ENCODE measurements at regions not wholly inside any gene's neighbourhood (a gene's known extent, or its start where the extent isn't known, plus 50 kb on each side); places are given as distances from the start of the nearest gene placed in this dataset.

DNA sequence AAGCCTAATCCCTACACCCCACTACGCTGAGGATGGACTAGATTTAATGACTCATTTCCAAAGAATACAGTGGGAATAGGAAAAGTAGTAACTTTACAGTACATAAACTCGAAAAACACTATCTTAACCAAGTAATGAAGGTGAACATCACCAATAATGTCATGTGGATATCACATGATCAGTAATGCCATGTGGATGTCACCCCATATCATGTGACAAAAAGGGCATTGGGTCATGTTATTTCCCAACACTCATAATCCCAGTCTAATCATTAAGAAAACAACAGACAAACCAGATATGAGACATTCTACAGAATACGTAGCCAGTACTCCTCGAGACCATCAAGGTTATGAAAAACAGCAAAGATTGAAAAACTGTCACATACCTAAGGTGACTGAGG lies 667.3 kb upstream of the CRIM1 start:
- Mint-ChIP-seq H3K4me1 (no peaks in the 10 kb centered on the region), H3K9me3 (no peaks in the 10 kb centered on the region)

DNA sequence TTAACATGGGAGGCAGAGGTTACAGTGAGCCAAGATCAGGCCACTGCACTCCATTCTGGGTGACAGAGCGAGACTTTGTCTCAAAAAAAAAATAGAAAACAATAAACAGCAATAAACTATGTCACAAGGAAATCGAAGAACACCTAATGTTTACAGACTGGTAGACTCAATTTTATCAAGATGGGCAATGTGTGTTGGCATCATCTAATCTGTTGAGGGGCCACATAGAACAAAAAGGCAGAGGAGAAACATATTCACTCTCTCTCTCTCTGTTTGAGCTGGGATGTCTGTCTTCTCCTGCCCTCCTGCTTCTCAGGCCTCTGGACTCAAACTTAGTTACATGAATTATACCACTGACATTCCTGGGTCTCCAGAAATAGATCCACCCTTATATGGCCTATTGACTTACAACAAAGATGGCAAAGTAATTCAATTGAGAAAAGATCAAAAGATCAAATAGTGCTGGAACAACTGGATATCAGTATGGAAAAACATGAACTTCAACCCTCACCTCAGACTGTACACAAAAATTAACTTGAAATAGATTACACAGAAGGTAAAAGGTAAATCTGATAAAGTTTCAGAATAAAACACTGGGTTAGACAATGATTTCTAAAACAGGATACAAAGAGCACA lies 703.8 kb upstream of the CRIM1 start:
- H3K27ac Mint-ChIP-seq, result peak overlapping the region in 1 of 3 experiments; percentile 55
- no peaks in the 10 kb centered on the region for H3K27me3 Mint-ChIP-seq (ENCODE audit: low read depth)
- no peak overlapping the region for H3K4me3 Mint-ChIP-seq
- no peaks in the 10 kb centered on the region for H3K9me3 Mint-ChIP-seq
- TF ChIP-seq, protein P1, sequence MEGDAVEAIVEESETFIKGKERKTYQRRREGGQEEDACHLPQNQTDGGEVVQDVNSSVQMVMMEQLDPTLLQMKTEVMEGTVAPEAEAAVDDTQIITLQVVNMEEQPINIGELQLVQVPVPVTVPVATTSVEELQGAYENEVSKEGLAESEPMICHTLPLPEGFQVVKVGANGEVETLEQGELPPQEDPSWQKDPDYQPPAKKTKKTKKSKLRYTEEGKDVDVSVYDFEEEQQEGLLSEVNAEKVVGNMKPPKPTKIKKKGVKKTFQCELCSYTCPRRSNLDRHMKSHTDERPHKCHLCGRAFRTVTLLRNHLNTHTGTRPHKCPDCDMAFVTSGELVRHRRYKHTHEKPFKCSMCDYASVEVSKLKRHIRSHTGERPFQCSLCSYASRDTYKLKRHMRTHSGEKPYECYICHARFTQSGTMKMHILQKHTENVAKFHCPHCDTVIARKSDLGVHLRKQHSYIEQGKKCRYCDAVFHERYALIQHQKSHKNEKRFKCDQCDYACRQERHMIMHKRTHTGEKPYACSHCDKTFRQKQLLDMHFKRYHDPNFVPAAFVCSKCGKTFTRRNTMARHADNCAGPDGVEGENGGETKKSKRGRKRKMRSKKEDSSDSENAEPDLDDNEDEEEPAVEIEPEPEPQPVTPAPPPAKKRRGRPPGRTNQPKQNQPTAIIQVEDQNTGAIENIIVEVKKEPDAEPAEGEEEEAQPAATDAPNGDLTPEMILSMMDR (IDR thresholded peaks at IDR 0.05; ENCODE audit: unreplicated experiment in 3 of 3), result no peak
- H3K4me1 Mint-ChIP-seq, result no peaks in the 10 kb centered on the region
- no peaks in the 10 kb centered on the region for H3K36me3 Mint-ChIP-seq (ENCODE audit: low read depth)

More for the DNA sequence above, 667.3 kb upstream of the CRIM1 start:
- H3K27ac Mint-ChIP-seq, result no peak overlapping the region
- TF ChIP-seq, protein P1 (IDR thresholded peaks at IDR 0.05; ENCODE audit: unreplicated experiment in 3 of 3), result no peak
- H3K36me3 Mint-ChIP-seq (ENCODE audit: low read depth), result no peaks in the 10 kb centered on the region
- H3K27me3 Mint-ChIP-seq (ENCODE audit: low read depth), result no peaks in the 10 kb centered on the region
- no peak overlapping the region for H3K4me3 Mint-ChIP-seq

DNA sequence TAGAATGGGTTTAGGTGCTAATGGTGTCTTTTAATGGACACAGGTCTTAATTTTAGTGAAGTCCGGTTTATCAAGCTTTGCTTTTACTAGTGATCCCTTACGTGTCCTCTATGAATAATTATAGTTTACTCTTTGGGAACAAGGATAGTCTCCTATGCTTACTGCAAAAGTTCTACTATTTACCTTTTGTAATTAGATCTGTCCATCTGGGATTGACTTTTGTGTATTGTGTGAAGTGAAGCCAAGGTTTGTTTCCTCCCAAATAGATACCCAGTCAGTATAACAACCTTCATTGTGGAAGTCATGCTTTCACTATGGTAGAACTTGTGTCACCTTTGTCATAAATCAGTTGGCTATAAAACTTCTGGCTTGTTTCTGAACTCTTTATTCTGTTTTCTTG lies 740.9 kb upstream of the CRIM1 start:
- no peak overlapping the region for H3K27ac Mint-ChIP-seq
- no peak overlapping the region for H3K4me3 Mint-ChIP-seq
- H3K4me1 Mint-ChIP-seq, result no peaks in the 10 kb centered on the region
- no peaks in the 10 kb centered on the region for H3K36me3 Mint-ChIP-seq (ENCODE audit: low read depth)
- no peaks in the 10 kb centered on the region for H3K9me3 Mint-ChIP-seq
- TF ChIP-seq, protein P1 (IDR thresholded peaks at IDR 0.05; ENCODE audit: unreplicated experiment in 3 of 3), result no peak
- no peaks in the 10 kb centered on the region for H3K27me3 Mint-ChIP-seq (ENCODE audit: low read depth)

DNA sequence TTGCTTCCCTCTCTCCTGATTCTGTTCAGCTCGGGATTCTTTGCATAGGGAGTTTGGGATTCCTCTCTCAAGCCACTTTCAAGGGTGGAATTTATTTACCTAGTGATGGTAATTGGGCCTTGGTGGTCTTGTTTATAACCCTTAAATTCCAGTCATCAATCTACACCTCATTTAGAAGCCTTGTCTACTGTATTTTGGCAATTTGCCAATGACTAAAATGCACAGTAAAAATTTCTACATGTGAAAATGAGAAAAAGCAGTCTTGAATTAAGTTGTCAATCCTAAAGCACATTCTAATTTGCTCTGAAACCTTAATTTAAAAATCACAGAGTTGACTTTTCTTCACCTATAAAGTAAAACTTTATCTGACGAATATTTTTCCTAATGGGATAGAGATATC lies 749.2 kb upstream of the CRIM1 start:
- H3K4me3 Mint-ChIP-seq, result no peak overlapping the region
- H3K9me3 Mint-ChIP-seq, result no peaks in the 10 kb centered on the region
- H3K4me1 Mint-ChIP-seq, result peaks cover 5% of the 10 kb centered on the region
- TF ChIP-seq, protein P1 (IDR thresholded peaks at IDR 0.05; ENCODE audit: unreplicated experiment in 3 of 3), result no peak
- H3K36me3 Mint-ChIP-seq (ENCODE audit: low read depth), result no peaks in the 10 kb centered on the region
- H3K27me3 Mint-ChIP-seq (ENCODE audit: low read depth), result peaks cover 4% of the 10 kb centered on the region
- no peak overlapping the region for H3K27ac Mint-ChIP-seq

DNA sequence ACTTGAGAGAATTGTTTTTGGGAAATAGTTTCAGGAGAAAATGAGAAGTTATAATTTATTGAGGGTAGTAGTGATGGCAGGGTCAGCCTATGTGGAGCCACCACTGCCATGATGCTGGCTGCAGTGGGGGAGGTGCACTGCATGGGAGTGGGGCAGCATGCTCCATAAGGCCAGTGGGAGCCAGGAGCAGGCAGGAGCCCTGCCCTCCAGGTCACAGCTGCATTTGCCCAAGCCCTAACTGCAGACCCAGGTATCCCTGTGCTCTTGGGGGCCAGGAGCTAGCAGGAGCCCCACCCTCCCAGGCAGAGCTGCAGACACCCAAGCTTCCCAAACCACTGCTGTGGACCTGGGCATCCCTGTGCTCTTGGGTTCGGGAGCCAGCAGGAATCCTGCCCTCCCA lies 757.3 kb upstream of the CRIM1 start:
- peaks cover 11% of the 10 kb centered on the region for H3K9me3 Mint-ChIP-seq
- H3K4me3 Mint-ChIP-seq, result no peak overlapping the region
- H3K4me1 Mint-ChIP-seq, result no peaks in the 10 kb centered on the region

DNA sequence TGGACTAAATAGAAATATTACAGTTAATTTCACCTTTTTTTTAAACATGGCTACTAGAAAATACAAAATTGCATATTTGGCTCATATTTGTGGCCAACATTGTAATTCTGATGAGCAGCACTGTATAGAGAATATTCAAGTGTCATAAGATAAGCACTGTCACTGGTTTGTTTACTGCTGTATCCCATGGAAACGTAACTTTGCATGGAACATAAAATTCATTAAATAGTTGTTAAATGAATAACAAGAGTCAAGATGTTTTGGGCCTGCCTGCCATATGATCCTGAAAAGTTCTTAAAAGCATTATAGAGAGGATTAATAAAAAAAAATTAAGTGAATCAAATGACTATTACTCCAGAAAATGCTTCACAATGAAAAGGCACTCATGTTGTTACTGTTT lies 763.7 kb upstream of the CRIM1 start:
- H3K36me3 Mint-ChIP-seq (ENCODE audit: low read depth), result no peaks in the 10 kb centered on the region
- TF ChIP-seq, protein P1 (IDR thresholded peaks at IDR 0.05; ENCODE audit: unreplicated experiment in 3 of 3), result no peak
- no peak overlapping the region for H3K27ac Mint-ChIP-seq
- no peaks in the 10 kb centered on the region for H3K27me3 Mint-ChIP-seq (ENCODE audit: low read depth)
- H3K9me3 Mint-ChIP-seq, result peaks cover 15% of the 10 kb centered on the region
- no peaks in the 10 kb centered on the region for H3K4me1 Mint-ChIP-seq
- H3K4me3 Mint-ChIP-seq, result no peak overlapping the region

More for the DNA sequence above, 757.3 kb upstream of the CRIM1 start:
- H3K27ac Mint-ChIP-seq, result no peak overlapping the region
- no peaks in the 10 kb centered on the region for H3K27me3 Mint-ChIP-seq (ENCODE audit: low read depth)
- TF ChIP-seq, protein P1 (IDR thresholded peaks at IDR 0.05; ENCODE audit: unreplicated experiment in 3 of 3), result no peak
- H3K36me3 Mint-ChIP-seq (ENCODE audit: low read depth), result no peaks in the 10 kb centered on the region

All from nephron (organoid).